HepG2 (cell line): ENCODE measurements at regions not wholly inside any gene's neighbourhood (a gene's known extent, or its start where the extent isn't known, plus 50 kb on each side); places are given as distances from the start of the nearest gene placed in this dataset.

Source experiments
- CEBPB ChIP-seq: IDR thresholded peaks from 2 replicates; pipeline ENCODE4 v1.6.1; 2011; ENCODE audit warnings: low read depth, low read length, improper control_type of control experiment, borderline replicate concordance
- CTCF ChIP-seq: sonication (generic); formaldehyde crosslinking; IDR thresholded peaks from 2 replicates; pipeline ENCODE4 v1.5.0; 2020; ENCODE audit warnings: mild to moderate bottlenecking, missing genetic modification reagents, moderate library complexity
- E2F5 ChIP-seq: sonication (generic); formaldehyde crosslinking; conservative IDR thresholded peaks from 2 replicates; pipeline ENCODE4 v1.4.0; 2020; ENCODE audit warnings: missing genetic modification reagents
- MAZ ChIP-seq, 2 experiments: sonication (generic) in 1 of 2; formaldehyde crosslinking in 1 of 2; IDR thresholded peaks; 2 replicates each; pipeline versions ENCODE4 v1.5.0 to v1.6.1; 2012 to 2020; ENCODE audit warnings: low read depth in 2 of 2, mild to moderate bottlenecking in 2 of 2, borderline replicate concordance in 1 of 2, improper control_type of control experiment in 1 of 2, low read length in 1 of 2, missing genetic modification reagents in 1 of 2, moderate library complexity in 1 of 2
- NFE2 ChIP-seq: sonication (generic); formaldehyde crosslinking; IDR thresholded peaks from 2 replicates; pipeline ENCODE4 v1.4.0; 2020; ENCODE audit warnings: missing genetic modification reagents
- RAD51 ChIP-seq: fragments of 450-650 bp; IDR thresholded peaks from 2 replicates; pipeline ENCODE4 v1.6.1; 2016; ENCODE audit warnings: borderline replicate concordance
- SMC3 ChIP-seq: IDR thresholded peaks from 2 replicates; pipeline ENCODE4 v1.6.1; 2011; ENCODE audit warnings: low read length, improper control_type of control experiment
- YY1 ChIP-seq: IDR thresholded peaks from 2 replicates; pipeline ENCODE4 v1.6.1; 2011; ENCODE audit warnings: low read length, low read depth, moderate library complexity, mild to moderate bottlenecking; ENCODE audit not compliant: insufficient read depth, insufficient replicate concordance
- ZNF614 ChIP-seq: IDR thresholded peaks from 2 replicates; pipeline ENCODE4 v1.6.1; 2018; ENCODE audit warnings: missing biosample characterization, missing genetic modification reagents, inconsistent platforms, borderline replicate concordance

- no peak for TF ChIP-seq ZNF614
- no peak for TF ChIP-seq SMC3
- TF ChIP-seq YY1 = no peak
- TF ChIP-seq CTCF (CRISPR knock-in tag) = no peak
- no peak for TF ChIP-seq CEBPB
- TF ChIP-seq RAD51 = no peak
- TF ChIP-seq MAZ (IDR thresholded peaks at IDR 0.05; ENCODE audit: borderline replicate concordance, low read depth, low read length) = no peak
- TF ChIP-seq MAZ (CRISPR knock-in tag; IDR thresholded peaks at IDR 0.05; ENCODE audit: low read depth) = no peak
- no peak for TF ChIP-seq NFE2 (CRISPR knock-in tag)
- TF ChIP-seq E2F5 = no peak
Observed at GRCh38 chr13:106295971-106296370, 239.5 kb downstream of the EFNB2 start.
